ENCODE measurements at regions not wholly inside any gene's neighbourhood (a gene's known extent, or its start where the extent isn't known, plus 50 kb on each side); places are given as distances from the start of the nearest gene placed in this dataset.

DNA sequence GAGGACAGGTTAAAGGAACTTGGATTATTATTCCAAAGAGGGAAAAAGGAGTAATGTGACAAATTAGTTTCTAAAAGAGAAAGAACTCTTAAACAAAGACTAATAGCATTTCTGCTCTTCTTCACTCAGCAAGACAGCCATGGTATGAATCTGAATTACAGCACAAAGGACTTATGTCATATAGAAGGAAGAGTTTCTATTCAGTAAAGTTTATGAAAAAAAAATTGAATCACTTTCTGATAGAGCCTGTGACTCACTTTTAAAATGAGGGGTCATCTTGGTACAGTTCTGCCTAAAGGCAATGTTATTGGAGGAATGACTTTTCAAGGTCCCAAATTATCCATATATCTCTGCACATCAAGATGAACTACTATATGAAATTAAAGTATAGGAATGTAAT is 101.7 kb downstream of the DUSP6 start:
- POLR2A ChIA-PET (ENCODE audit: low non-redundant PET) = no interaction called here
- CTCF ChIA-PET = interaction anchor here (0.6 kb wide), 1 partner anchor 1255 kb away, joined by 3 read pairs; no protein-coding TSS in a partner anchor
- no peak overlapping the region for H3K27ac ChIP-seq
- TF ChIP-seq, protein P1, sequence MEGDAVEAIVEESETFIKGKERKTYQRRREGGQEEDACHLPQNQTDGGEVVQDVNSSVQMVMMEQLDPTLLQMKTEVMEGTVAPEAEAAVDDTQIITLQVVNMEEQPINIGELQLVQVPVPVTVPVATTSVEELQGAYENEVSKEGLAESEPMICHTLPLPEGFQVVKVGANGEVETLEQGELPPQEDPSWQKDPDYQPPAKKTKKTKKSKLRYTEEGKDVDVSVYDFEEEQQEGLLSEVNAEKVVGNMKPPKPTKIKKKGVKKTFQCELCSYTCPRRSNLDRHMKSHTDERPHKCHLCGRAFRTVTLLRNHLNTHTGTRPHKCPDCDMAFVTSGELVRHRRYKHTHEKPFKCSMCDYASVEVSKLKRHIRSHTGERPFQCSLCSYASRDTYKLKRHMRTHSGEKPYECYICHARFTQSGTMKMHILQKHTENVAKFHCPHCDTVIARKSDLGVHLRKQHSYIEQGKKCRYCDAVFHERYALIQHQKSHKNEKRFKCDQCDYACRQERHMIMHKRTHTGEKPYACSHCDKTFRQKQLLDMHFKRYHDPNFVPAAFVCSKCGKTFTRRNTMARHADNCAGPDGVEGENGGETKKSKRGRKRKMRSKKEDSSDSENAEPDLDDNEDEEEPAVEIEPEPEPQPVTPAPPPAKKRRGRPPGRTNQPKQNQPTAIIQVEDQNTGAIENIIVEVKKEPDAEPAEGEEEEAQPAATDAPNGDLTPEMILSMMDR (conservative IDR thresholded peaks at IDR 0.05; ENCODE audit: low read depth) = no peak
- no peak for DNase-seq (ENCODE audit: low spot score)

DNA sequence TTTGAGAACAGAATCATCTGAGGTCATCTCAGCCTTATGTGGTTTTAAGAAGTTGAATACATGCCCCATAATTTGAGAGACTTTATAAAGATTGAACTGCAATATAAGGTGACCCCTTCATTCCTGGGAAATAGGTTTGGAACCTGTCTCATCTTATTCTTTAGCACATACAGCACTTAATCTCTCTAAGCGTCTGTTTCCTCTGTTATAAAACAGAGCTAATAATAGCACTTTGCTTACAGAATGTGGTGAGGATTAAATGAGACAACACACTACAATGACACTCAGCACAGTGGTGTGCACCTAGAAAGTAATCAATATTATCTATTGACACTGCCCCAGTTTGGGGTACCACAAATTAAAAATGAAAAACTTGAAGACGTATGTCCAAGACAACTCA is 102.1 kb downstream of the DUSP6 start:
- ChIA-PET CTCF (no interaction called here), POLR2A (ENCODE audit: low non-redundant PET) (no interaction called here)
- TF ChIP-seq, protein P1 (conservative IDR thresholded peaks at IDR 0.05; ENCODE audit: low read depth) = no peak
- no peak for DNase-seq (ENCODE audit: low spot score)
- H3K27ac ChIP-seq = no peak overlapping the region

DNA sequence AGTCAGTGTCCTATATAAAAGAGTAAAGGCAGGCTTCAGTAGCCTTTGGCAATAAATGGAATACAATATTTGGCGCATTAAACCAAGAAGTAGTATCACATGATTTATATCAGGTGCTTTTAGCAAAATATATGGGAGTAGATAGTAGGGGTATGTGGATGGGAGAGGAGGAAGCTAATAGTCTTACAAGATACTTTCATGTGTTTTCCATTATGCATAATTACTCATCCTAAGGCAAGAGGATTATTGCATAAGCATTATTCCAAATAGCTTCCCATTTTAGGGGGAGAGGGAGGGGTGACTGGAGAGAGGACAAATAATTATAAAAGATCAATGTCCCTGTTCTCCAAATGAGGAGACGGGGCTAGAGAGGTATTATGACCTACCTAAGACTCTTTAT is 104.3 kb downstream of the DUSP6 start:
- ChIA-PET POLR2A (ENCODE audit: low non-redundant PET) (no interaction called here), CTCF (no interaction called here)
- no peak for DNase-seq (ENCODE audit: low spot score)
- H3K27ac ChIP-seq = no peak overlapping the region
- TF ChIP-seq, protein P1 (conservative IDR thresholded peaks at IDR 0.05; ENCODE audit: low read depth) = no peak

DNA sequence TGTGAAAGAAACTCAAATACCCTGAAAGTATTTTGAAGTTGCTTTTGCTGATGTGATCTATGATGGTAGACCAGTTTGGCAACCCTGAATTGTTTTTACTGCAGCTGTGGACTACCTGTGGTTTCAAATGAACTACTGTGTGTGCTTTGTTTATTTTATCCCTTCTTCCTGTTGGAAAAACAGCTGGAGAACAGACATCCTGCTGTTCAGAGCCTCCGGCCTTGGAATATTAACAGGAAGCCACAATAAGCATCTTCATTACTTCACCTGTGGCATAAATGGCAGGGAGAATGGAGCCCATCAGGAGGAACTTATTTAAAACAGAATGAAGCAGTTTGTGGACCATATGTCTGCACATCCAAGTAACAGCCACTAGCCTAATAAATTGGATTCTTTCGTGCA is 104.8 kb downstream of the DUSP6 start:
- DNase-seq (ENCODE audit: low spot score) = no peak
- CTCF ChIA-PET = no interaction called here
- no peak overlapping the region for H3K27ac ChIP-seq

DNA sequence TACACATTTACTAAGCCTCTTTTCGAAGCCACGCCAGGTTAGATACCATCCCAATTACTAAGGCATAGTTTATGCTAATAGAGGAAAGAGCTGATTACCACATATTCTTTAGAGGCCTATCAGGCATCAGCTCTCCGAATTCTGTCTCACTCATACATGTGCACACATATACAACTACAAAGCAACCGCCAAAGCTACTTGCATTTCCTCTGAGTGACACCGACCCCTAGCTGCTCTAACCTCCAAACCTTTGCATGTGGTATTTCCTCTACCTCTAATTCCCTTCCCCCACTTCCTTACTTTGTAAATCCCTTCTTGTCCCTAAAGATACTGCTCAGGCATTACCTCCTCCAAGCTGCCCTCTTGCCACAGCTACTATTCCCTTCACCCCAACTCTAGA is 107.2 kb downstream of the DUSP6 start:
- no peak overlapping the region for H3K27ac ChIP-seq
- ChIA-PET POLR2A (ENCODE audit: low non-redundant PET) (no interaction called here), CTCF (interaction anchor here (1.1 kb wide), 1 partner anchor 17 kb away, joined by 3 read pairs; no protein-coding TSS in a partner anchor)
- DNase-seq (ENCODE audit: low spot score) = no peak
- TF ChIP-seq, protein P1 (conservative IDR thresholded peaks at IDR 0.05; ENCODE audit: low read depth) = no peak

More for the DNA sequence above, 104.8 kb downstream of the DUSP6 start:
- TF ChIP-seq, protein P1 (conservative IDR thresholded peaks at IDR 0.05; ENCODE audit: low read depth) = no peak
- POLR2A ChIA-PET (ENCODE audit: low non-redundant PET) = no interaction called here

DNA sequence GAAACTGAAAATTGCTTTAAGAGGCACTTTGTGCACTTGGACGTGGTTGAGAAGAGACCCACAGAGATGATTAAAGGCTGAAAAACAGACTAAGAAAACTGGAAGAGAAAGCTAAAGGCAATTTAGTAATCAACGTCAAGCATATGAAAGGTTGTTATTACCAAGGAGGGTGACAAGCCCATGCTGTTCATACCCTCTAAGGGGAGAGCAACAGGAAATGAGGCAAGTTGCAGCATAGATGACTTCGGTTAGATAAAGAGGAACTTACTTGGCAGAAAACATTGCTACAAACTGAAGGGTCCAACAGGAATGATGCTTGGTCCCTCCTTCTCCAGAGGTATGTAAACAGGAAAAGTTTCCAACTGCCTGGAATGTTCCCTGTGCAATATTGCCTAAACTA is 107.8 kb downstream of the DUSP6 start:
- H3K27ac ChIP-seq = no peak overlapping the region
- ChIA-PET POLR2A (ENCODE audit: low non-redundant PET) (no interaction called here), CTCF (no interaction called here)
- TF ChIP-seq, protein P1 (conservative IDR thresholded peaks at IDR 0.05; ENCODE audit: low read depth) = no peak
- DNase-seq (ENCODE audit: low spot score) = no peak

DNA sequence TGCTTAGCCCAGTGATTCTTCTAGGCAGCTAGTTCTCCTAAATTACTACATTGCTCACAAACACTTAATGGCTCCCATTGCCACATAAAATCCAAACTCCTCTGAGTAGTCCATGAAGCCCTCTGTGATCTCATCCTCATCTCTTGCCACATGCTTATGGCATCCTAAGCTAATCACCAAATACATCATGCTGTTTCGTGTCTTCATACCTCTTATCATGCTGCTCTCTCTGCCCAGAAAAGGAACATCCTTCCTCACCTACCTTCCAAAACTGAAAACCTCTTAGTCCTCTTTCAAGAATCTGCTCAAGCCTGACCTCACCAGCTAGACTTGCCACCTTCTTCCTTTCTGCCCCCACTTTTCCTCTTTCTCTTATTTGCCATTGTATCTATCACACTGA is 108.5 kb downstream of the DUSP6 start:
- H3K27ac ChIP-seq = no peak overlapping the region
- TF ChIP-seq, protein P1 (conservative IDR thresholded peaks at IDR 0.05; ENCODE audit: low read depth) = no peak
- POLR2A ChIA-PET (ENCODE audit: low non-redundant PET) = no interaction called here
- CTCF ChIA-PET = no interaction called here
- no peak for DNase-seq (ENCODE audit: low spot score)
